Lower lobe of right lung (tissue), 2 donors: ENCODE measurements at regions not wholly inside any gene's neighbourhood (a gene's known extent, or its start where the extent isn't known, plus 50 kb on each side); places are given as distances from the start of the nearest gene placed in this dataset.

ENCODE experiments used
- ATAC-seq, 2 donors: fragments of 200-7000 bp; cut with Tn5 transposase; one replicate each; pipeline ENCODE4 v1.9.1; 2020 to 2022; ENCODE audit warnings: mild to moderate bottlenecking in 2 of 2, moderate library complexity in 2 of 2
- DNase-seq: peaks from one replicate; pipeline ENCODE4 v3.0.0-alpha.2; 2020
- H3K27ac ChIP-seq: fragments of 200-600 bp; one replicate; pipeline ENCODE4 v1.8.0; 2022
- H3K27me3 ChIP-seq: fragments of 200-600 bp; one replicate; pipeline ENCODE4 v1.8.0; 2022; ENCODE audit warnings: low read depth
- H3K36me3 ChIP-seq: fragments of 200-600 bp; one replicate; pipeline ENCODE4 v1.8.0; 2022; ENCODE audit warnings: mild to moderate bottlenecking
- H3K4me1 ChIP-seq: fragments of 200-600 bp; one replicate; pipeline ENCODE4 v1.8.0; 2022
- H3K4me3 ChIP-seq: fragments of 200-600 bp; one replicate; pipeline ENCODE4 v1.8.0; 2022; ENCODE audit warnings: mild to moderate bottlenecking
- H3K9me3 ChIP-seq: fragments of 200-600 bp; one replicate; pipeline ENCODE4 v1.8.0; 2022
- intact Hi-C: fragments of 100-400 bp; cut with DNase I; formaldehyde crosslinking; loops from one replicate; pipeline ENCODE4 v1.11.0; 2022
- TF ChIP-seq, protein P1 (sequence below): fragments of 200-600 bp; IDR thresholded peaks from one replicate; pipeline ENCODE4 v1.8.0; 2022; ENCODE audit warnings: antibody characterized with exemption, mild to moderate bottlenecking
- donor health status: DM: no; HTN: yes; CAD: no; lungs with severe emphysema.

DNA sequence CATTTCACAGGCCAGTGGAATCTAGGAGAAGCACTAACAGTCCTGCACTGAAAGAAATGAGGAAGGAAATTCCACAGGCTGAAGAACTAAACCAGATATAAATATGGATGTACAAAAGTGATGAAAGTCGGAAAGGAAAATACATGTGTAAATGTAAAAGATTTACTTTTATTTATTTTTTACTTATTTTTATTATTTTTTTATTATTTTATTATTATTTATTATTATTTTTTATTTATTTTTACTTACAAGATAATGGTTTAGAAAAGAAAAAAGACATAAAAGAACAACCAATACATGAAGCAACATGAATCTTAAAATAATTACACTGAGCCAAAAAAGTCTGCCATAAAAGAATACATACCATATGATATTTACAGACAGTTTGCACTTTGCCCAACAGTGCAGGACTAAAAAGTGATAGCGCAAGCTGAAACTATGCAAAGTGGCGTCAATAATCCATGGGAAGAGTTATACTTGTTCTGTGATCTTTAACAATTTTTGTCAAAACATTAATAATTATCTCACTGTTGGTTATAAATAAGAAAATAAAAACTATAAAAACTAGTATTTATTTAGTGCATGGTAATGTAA is 317.8 kb upstream of the MKI67 start:
- TF ChIP-seq, protein P1, sequence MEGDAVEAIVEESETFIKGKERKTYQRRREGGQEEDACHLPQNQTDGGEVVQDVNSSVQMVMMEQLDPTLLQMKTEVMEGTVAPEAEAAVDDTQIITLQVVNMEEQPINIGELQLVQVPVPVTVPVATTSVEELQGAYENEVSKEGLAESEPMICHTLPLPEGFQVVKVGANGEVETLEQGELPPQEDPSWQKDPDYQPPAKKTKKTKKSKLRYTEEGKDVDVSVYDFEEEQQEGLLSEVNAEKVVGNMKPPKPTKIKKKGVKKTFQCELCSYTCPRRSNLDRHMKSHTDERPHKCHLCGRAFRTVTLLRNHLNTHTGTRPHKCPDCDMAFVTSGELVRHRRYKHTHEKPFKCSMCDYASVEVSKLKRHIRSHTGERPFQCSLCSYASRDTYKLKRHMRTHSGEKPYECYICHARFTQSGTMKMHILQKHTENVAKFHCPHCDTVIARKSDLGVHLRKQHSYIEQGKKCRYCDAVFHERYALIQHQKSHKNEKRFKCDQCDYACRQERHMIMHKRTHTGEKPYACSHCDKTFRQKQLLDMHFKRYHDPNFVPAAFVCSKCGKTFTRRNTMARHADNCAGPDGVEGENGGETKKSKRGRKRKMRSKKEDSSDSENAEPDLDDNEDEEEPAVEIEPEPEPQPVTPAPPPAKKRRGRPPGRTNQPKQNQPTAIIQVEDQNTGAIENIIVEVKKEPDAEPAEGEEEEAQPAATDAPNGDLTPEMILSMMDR: no peak
- intact Hi-C loops: no loop called here
- Histone ChIP-seq H3K9me3 (no peaks in the 10 kb centered on the region), H3K27ac (no peak overlapping the region), H3K27me3 (peaks cover 9% of the 10 kb centered on the region), H3K36me3 (no peaks in the 10 kb centered on the region), H3K4me3 (no peak overlapping the region), H3K4me1 (no peaks in the 10 kb centered on the region)
- ATAC-seq (no peak), DNase-seq (no peak)

DNA sequence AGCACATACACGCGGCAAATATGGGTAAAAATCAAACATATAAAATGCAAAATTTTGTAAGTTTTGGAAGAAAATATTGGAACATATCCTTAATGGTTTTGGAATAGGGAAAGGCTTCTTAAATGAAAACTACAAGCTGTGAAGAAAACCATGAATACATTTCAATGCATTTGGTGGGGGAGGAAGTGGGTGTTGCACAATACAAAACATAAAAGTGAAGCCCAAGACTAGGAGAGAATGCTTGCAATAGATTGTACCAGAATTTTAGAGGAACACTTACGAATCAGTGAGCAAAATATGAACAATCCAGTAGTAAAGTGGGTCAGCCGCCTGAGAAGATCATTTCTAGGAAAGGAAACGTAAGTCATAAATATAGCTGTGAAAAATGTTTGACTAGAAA is 322.6 kb upstream of the MKI67 start:
- no peaks in the 10 kb centered on the region for H3K36me3 ChIP-seq
- H3K27ac ChIP-seq: no peak overlapping the region
- H3K9me3 ChIP-seq: no peaks in the 10 kb centered on the region
- no peak overlapping the region for H3K4me3 ChIP-seq
- ATAC-seq (no peak), DNase-seq (no peak)
- intact Hi-C loops: no loop called here
- H3K4me1 ChIP-seq: no peaks in the 10 kb centered on the region
- no peaks in the 10 kb centered on the region for H3K27me3 ChIP-seq
- TF ChIP-seq, protein P1: no peak

DNA sequence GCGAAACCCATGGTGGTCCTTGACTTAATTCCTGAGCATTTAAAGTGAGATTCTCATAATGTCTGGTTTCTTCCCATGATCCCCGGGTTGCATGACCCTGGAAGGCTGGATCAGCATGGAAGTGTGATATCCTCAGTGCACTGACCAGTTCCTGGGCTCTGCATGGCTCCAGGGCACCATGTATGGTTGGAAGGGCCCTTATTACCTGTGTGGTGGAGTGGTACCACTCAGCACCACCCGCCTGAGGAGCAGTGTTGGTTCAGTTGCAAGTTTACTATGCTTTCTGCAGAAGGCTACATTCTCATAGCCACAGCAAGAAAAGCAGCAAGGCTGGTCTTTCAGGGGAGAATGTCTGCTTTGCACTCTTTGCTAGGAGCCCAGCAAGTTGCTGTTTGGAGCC is 325.7 kb upstream of the MKI67 start:
- no peaks in the 10 kb centered on the region for H3K27me3 ChIP-seq
- intact Hi-C loops: no loop called here
- no peak for DNase-seq
- H3K9me3 ChIP-seq: no peaks in the 10 kb centered on the region
- ATAC-seq: no peak
- TF ChIP-seq, protein P1: no peak
- H3K4me1 ChIP-seq: no peaks in the 10 kb centered on the region
- no peaks in the 10 kb centered on the region for H3K36me3 ChIP-seq
- no peak overlapping the region for H3K27ac ChIP-seq
- H3K4me3 ChIP-seq: no peak overlapping the region

DNA sequence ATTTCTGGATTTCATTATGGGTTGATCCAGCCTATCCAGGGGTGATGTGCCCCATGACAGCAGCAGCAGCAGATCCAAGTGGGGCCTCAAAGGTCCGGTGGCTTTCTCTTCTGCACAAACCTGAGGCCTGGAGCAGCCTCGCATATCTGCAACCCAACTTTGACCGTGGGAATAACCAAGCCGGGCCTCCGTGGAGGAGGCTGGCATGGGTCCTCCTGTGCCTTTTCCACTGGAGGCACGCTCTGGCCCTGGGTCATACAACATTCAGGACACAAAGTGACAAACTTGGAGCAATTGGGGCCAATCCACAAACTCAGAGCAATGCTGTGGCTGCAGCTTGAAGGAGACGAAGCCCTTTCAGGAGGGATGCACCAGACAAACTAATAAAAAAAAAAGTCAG is 330.0 kb upstream of the MKI67 start:
- Histone ChIP-seq H3K4me1 (no peaks in the 10 kb centered on the region), H3K4me3 (no peak overlapping the region), H3K9me3 (no peaks in the 10 kb centered on the region), H3K27ac (no peak overlapping the region), H3K27me3 (no peaks in the 10 kb centered on the region), H3K36me3 (no peaks in the 10 kb centered on the region)
- TF ChIP-seq, protein P1: no peak
- DNase-seq (no peak), ATAC-seq (no peak)
- intact Hi-C loops: no loop called here

DNA sequence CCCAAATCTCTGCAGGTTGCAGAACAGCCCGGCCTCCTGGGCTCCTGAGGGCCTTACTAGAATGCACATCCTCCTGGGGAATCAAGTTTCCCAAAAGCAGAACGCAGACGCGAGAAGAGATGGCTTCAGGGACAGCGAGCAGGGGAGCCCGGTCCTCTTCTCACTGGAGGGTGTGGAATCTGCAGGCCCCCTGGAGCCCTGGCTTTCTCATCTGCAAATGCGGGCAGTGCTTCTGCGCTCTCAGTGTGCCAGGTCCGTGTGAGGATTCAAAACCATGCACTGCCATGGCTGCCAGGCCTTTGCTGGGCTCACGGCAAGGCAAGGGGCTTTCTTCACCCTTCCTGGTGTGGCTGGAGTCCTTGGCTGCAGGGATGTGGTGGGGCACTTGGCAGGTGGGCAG is 330.9 kb upstream of the MKI67 start:
- Histone ChIP-seq H3K4me1 (no peaks in the 10 kb centered on the region), H3K27ac (no peak overlapping the region), H3K27me3 (no peaks in the 10 kb centered on the region), H3K4me3 (no peak overlapping the region), H3K36me3 (no peaks in the 10 kb centered on the region), H3K9me3 (no peaks in the 10 kb centered on the region)
- no peak for DNase-seq
- intact Hi-C loops: no loop called here
- TF ChIP-seq, protein P1: no peak
- ATAC-seq: no peak

DNA sequence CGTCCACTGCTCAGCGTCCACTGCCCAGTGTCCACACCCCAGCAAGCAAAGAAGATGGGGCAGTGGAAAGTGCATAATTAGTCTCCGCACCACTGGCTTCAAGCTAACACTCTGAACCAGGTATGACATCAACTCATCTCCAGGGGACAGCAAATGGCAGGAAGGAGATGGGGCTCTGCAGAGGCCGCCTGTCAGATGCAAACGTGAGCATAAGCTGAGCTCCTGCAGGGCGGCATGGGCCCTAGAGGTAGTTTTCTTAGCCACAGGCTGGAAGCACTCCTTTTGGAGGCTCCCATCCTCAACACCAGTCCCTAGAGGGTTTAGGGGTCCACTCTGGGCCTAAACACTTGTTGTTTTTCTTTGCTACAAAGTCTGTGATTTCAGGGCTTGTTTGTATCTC is 335.8 kb upstream of the MKI67 start:
- Histone ChIP-seq H3K4me1 (no peaks in the 10 kb centered on the region), H3K27ac (no peak overlapping the region), H3K27me3 (no peaks in the 10 kb centered on the region), H3K36me3 (no peaks in the 10 kb centered on the region), H3K4me3 (no peak overlapping the region), H3K9me3 (no peaks in the 10 kb centered on the region)
- TF ChIP-seq, protein P1: no peak
- intact Hi-C loops: no loop called here
- DNase-seq: no peak
- no peak for ATAC-seq
